Liver (tissue), 8 donors: ENCODE measurements at regions not wholly inside any gene's neighbourhood (a gene's known extent, or its start where the extent isn't known, plus 50 kb on each side); places are given as distances from the start of the nearest gene placed in this dataset.

Experiments
- DNase-seq: peaks from one replicate; pipeline ENCODE4 v3.0.0-alpha.2; 2017; ENCODE audit warnings: low spot score
- H3K27ac ChIP-seq, 2 donors: one replicate each; pipeline ENCODE4 v1.7.0; 2013; ENCODE audit warnings: inconsistent platforms in 2 of 2, low read length in 2 of 2, control low read depth in 1 of 2, low read depth in 1 of 2, mild to moderate bottlenecking in 1 of 2
- H3K27me3 ChIP-seq, 4 donors: one replicate each; pipeline versions ENCODE4 v1.6.1 to v1.7.0; 2013; ENCODE audit warnings: low read length in 3 of 4, inconsistent platforms in 1 of 4, mild to moderate bottlenecking in 1 of 4, moderate library complexity in 1 of 4; ENCODE audit not compliant: control insufficient read depth in 4 of 4, insufficient read depth in 4 of 4
- H3K36me3 ChIP-seq, 4 donors: one replicate each; pipeline versions ENCODE4 v1.6.1 to v1.7.0; 2013; ENCODE audit warnings: low read length in 3 of 4, mild to moderate bottlenecking in 3 of 4, low read depth in 1 of 4, moderate library complexity in 1 of 4; ENCODE audit not compliant: control insufficient read depth in 4 of 4, insufficient read depth in 3 of 4
- H3K4me1 ChIP-seq, 4 donors: one replicate each; pipeline versions ENCODE4 v1.6.1 to v1.7.0; 2013; ENCODE audit warnings: low read length in 3 of 4, mild to moderate bottlenecking in 3 of 4, moderate library complexity in 1 of 4; ENCODE audit not compliant: control insufficient read depth in 4 of 4, insufficient read depth in 4 of 4
- H3K4me3 ChIP-seq, 3 donors: one replicate each; pipeline versions ENCODE4 v1.6.1 to v1.7.0; 2013; ENCODE audit warnings: low read length in 3 of 3, control low read depth in 1 of 3, low read depth in 1 of 3, mild to moderate bottlenecking in 1 of 3
- H3K9ac ChIP-seq, 2 donors: one replicate each; pipeline ENCODE4 v1.7.0; 2013; ENCODE audit warnings: low read length in 2 of 2, mild to moderate bottlenecking in 2 of 2, moderate library complexity in 2 of 2, control low read depth in 1 of 2, low read depth in 1 of 2
- H3K9me3 ChIP-seq, 4 donors: one replicate each; pipeline versions ENCODE4 v1.6.1 to v1.7.0; 2013; ENCODE audit warnings: low read length in 3 of 4; ENCODE audit not compliant: control insufficient read depth in 4 of 4
- EGR1 ChIP-seq, 2 donors: IDR thresholded peaks; 2 replicates each; pipeline ENCODE4 v1.6.1; 2016 to 2018; ENCODE audit warnings: antibody characterized with exemption in 2 of 2, low read depth in 2 of 2
- FOXA1 ChIP-seq: IDR thresholded peaks from 2 replicates; pipeline ENCODE4 v1.6.1; 2016; ENCODE audit warnings: antibody characterized with exemption
- FOXA2 ChIP-seq: IDR thresholded peaks from 2 replicates; pipeline ENCODE4 v1.6.1; 2016; ENCODE audit warnings: antibody characterized with exemption
- GABPA ChIP-seq, 2 donors: IDR thresholded peaks in 1 of 2; conservative IDR thresholded peaks in 1 of 2; 2 replicates each; pipeline ENCODE4 v1.6.1; 2016; ENCODE audit warnings: antibody characterized with exemption in 2 of 2, mild to moderate bottlenecking in 1 of 2, moderate library complexity in 1 of 2
- HNF4A ChIP-seq, 2 donors: conservative IDR thresholded peaks; 2 replicates each; pipeline ENCODE4 v1.6.1; 2016; ENCODE audit warnings: antibody characterized with exemption in 2 of 2, mild to moderate bottlenecking in 2 of 2
- HNF4G ChIP-seq: IDR thresholded peaks from 2 replicates; pipeline ENCODE4 v1.6.1; 2016; ENCODE audit warnings: antibody characterized with exemption
- JUND ChIP-seq, 2 donors: IDR thresholded peaks; 2 replicates each; pipeline ENCODE4 v1.6.1; 2016; ENCODE audit warnings: antibody characterized with exemption in 2 of 2
- NR2F2 ChIP-seq: IDR thresholded peaks from 2 replicates; pipeline ENCODE4 v1.6.1; 2016; ENCODE audit warnings: antibody characterized with exemption
- RAD21 ChIP-seq, 2 donors: IDR thresholded peaks; 2 replicates each; pipeline ENCODE4 v1.6.1; 2016; ENCODE audit warnings: antibody characterized with exemption in 2 of 2, mild to moderate bottlenecking in 2 of 2
- RXRA ChIP-seq, 2 donors: IDR thresholded peaks; 2 replicates each; pipeline ENCODE4 v1.6.1; 2017 to 2018; ENCODE audit warnings: antibody characterized with exemption in 2 of 2, mild to moderate bottlenecking in 1 of 2
- SP1 ChIP-seq: IDR thresholded peaks from 2 replicates; pipeline ENCODE4 v1.6.1; 2018; ENCODE audit warnings: antibody characterized with exemption, mild to moderate bottlenecking
- TAF1 ChIP-seq: conservative IDR thresholded peaks from 2 replicates; pipeline ENCODE4 v1.6.1; 2016; ENCODE audit warnings: antibody characterized with exemption, mild to moderate bottlenecking
- YY1 ChIP-seq: IDR thresholded peaks from 2 replicates; pipeline ENCODE4 v1.6.1; 2016; ENCODE audit warnings: antibody characterized with exemption, mild to moderate bottlenecking
- WGBS: extraction: QIAGEN DNeasy Blood & Tissue Kit; methylation state at CpG from one replicate; pipeline ENCODE4 v1.1.7; 2013; 5-methylcytosine and 5-hydroxymethylcytosine counted together
- TF ChIP-seq, protein P1 (sequence below): IDR thresholded peaks from 2 replicates; pipeline ENCODE4 v1.6.1; 2016; ENCODE audit warnings: antibody characterized with exemption
- TF ChIP-seq, protein P2 (sequence below): fragments of 150-350 bp; IDR thresholded peaks from 2 replicates; pipeline ENCODE4 v1.5.1; 2017; ENCODE audit warnings: improper control_type of control experiment, low read depth, low read length; ENCODE audit not compliant: missing input control
- TF ChIP-seq, protein P3 (sequence below): IDR thresholded peaks from 2 replicates; pipeline ENCODE4 v1.6.1; 2016; ENCODE audit warnings: antibody characterized with exemption
- TF ChIP-seq, protein P4 (sequence below): IDR thresholded peaks from 2 replicates; pipeline ENCODE4 v1.6.1; 2016; ENCODE audit warnings: antibody characterized with exemption, mild to moderate bottlenecking
- TF ChIP-seq, protein P5 (sequence below): IDR thresholded peaks from 2 replicates; pipeline ENCODE4 v1.6.1; 2016; ENCODE audit warnings: antibody characterized with exemption
- donor health status: healthy.
- donor health status: healthy.
- donor health status: healthy.
- donor health status: healthy.
- donor health status: healthy.

DNA sequence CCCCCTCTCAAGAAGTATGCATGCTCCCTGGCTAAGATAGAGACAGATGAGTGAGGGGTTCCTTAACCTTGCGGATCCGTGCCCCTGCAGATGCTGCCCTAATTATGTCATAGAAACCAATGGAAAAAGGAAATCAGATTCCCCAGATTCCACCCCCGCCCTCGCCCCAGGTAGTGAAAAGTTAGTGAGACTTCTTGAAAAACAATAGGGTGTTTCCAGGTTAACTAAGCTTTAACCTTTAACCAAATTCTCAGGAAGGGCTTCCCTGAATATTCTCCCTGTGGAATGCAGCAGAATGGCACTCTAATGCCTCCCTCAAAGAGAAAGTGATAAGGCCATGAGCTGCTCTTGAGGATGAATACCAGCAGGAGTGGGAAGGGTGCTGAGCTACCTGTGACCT lies 116.0 kb upstream of the RANBP3L start (continued):
- TF ChIP-seq, protein P1, sequence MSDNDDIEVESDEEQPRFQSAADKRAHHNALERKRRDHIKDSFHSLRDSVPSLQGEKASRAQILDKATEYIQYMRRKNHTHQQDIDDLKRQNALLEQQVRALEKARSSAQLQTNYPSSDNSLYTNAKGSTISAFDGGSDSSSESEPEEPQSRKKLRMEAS, result no peak
- no peak for TF ChIP-seq RXRA (IDR thresholded peaks at IDR 0.05)
- TF ChIP-seq, protein P2, sequence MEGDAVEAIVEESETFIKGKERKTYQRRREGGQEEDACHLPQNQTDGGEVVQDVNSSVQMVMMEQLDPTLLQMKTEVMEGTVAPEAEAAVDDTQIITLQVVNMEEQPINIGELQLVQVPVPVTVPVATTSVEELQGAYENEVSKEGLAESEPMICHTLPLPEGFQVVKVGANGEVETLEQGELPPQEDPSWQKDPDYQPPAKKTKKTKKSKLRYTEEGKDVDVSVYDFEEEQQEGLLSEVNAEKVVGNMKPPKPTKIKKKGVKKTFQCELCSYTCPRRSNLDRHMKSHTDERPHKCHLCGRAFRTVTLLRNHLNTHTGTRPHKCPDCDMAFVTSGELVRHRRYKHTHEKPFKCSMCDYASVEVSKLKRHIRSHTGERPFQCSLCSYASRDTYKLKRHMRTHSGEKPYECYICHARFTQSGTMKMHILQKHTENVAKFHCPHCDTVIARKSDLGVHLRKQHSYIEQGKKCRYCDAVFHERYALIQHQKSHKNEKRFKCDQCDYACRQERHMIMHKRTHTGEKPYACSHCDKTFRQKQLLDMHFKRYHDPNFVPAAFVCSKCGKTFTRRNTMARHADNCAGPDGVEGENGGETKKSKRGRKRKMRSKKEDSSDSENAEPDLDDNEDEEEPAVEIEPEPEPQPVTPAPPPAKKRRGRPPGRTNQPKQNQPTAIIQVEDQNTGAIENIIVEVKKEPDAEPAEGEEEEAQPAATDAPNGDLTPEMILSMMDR, result no peak

DNA sequence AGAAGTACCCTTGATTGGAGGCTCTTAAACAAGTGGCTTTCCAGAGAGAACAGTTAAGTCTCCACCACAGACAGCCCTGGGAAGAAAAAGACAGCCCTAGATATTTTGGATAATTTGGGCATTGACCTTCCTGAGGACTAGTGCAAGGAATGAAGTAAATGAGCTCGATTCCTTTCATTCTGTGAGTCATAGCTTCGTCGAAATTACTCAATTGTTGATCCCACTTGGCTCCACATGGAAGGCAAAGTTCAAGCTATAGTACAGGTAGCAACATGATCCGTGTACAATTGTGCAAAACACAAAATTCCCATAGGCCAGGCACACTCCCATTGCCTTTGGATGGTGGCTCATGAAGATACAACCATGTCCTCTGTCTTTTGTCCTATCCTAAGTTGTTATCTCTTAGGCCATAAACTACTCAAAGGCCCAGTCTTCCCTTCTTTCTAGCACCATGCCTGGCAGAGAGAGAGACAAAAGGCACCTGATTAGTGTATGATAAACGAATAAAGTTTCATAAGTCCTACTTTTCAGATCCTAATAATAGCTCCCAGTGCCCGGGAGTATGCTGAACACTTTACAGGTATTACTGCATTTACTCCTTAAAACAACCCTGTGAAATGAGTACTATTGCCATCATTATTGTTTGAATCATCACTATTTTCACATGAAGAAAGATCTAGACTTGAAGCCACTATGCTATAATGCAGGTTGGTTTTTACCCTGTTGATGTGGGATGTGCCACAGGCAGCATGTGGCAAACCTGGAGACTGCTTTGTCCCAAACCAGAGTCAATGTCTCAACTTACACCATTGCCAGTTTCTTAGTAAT lies 116.7 kb upstream of the RANBP3L start:
- H3K4me3 ChIP-seq, result no peak overlapping the region
- no peak overlapping the region for H3K27ac ChIP-seq
- TF ChIP-seq, protein P1, result peak; percentile 84
- peak; percentile 83 to 87 for TF ChIP-seq RXRA (IDR thresholded peaks at IDR 0.05)
- peak; percentile 25 for TF ChIP-seq HNF4G
- TF ChIP-seq, protein P3, sequence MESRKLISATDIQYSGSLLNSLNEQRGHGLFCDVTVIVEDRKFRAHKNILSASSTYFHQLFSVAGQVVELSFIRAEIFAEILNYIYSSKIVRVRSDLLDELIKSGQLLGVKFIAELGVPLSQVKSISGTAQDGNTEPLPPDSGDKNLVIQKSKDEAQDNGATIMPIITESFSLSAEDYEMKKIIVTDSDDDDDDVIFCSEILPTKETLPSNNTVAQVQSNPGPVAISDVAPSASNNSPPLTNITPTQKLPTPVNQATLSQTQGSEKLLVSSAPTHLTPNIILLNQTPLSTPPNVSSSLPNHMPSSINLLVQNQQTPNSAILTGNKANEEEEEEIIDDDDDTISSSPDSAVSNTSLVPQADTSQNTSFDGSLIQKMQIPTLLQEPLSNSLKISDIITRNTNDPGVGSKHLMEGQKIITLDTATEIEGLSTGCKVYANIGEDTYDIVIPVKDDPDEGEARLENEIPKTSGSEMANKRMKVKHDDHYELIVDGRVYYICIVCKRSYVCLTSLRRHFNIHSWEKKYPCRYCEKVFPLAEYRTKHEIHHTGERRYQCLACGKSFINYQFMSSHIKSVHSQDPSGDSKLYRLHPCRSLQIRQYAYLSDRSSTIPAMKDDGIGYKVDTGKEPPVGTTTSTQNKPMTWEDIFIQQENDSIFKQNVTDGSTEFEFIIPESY, result peak; percentile 57
- no peak for TF ChIP-seq FOXA1
- TF ChIP-seq, protein P4, sequence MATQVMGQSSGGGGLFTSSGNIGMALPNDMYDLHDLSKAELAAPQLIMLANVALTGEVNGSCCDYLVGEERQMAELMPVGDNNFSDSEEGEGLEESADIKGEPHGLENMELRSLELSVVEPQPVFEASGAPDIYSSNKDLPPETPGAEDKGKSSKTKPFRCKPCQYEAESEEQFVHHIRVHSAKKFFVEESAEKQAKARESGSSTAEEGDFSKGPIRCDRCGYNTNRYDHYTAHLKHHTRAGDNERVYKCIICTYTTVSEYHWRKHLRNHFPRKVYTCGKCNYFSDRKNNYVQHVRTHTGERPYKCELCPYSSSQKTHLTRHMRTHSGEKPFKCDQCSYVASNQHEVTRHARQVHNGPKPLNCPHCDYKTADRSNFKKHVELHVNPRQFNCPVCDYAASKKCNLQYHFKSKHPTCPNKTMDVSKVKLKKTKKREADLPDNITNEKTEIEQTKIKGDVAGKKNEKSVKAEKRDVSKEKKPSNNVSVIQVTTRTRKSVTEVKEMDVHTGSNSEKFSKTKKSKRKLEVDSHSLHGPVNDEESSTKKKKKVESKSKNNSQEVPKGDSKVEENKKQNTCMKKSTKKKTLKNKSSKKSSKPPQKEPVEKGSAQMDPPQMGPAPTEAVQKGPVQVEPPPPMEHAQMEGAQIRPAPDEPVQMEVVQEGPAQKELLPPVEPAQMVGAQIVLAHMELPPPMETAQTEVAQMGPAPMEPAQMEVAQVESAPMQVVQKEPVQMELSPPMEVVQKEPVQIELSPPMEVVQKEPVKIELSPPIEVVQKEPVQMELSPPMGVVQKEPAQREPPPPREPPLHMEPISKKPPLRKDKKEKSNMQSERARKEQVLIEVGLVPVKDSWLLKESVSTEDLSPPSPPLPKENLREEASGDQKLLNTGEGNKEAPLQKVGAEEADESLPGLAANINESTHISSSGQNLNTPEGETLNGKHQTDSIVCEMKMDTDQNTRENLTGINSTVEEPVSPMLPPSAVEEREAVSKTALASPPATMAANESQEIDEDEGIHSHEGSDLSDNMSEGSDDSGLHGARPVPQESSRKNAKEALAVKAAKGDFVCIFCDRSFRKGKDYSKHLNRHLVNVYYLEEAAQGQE, result peak; percentile 69
- TF ChIP-seq, protein P5, sequence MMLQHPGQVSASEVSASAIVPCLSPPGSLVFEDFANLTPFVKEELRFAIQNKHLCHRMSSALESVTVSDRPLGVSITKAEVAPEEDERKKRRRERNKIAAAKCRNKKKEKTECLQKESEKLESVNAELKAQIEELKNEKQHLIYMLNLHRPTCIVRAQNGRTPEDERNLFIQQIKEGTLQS, result peak; percentile 67
- TF ChIP-seq SP1, result peak; percentile 86
- TF ChIP-seq RAD21 (IDR thresholded peaks at IDR 0.05), result no peak
- TF ChIP-seq JUND (IDR thresholded peaks at IDR 0.05), result peak; percentile 92 to 95
- no peak for TF ChIP-seq NR2F2
- TF ChIP-seq EGR1 (IDR thresholded peaks at IDR 0.05; ENCODE audit: low read depth in 2 of 2), result no peak
- TF ChIP-seq TAF1, result no peak
- TF ChIP-seq YY1, result peak; percentile 70
- TF ChIP-seq HNF4A (conservative IDR thresholded peaks at IDR 0.05), result peak; percentile 74 to 95
- TF ChIP-seq GABPA (IDR thresholded peaks at IDR 0.05 in 1 of 2, conservative IDR thresholded peaks at IDR 0.05 in 1 of 2), result no peak
- TF ChIP-seq, protein P2, result no peak
- TF ChIP-seq FOXA2, result no peak
- H3K4me1 ChIP-seq, result peaks cover 0 to 9% (median 1%) of the 10 kb centered on the region in 4 donors
- no peak for DNase-seq
- H3K36me3 ChIP-seq, result no peaks in the 10 kb centered on the region
- 49% methylated on average over 6 of the region's 6 CpGs for WGBS
- no peaks in the 10 kb centered on the region for H3K27me3 ChIP-seq
- H3K9ac ChIP-seq, result no peak overlapping the region
- no peaks in the 10 kb centered on the region for H3K9me3 ChIP-seq
